Endothelial cell of umbilical vein (primary cell): ENCODE measurements at regions not wholly inside any gene's neighbourhood (a gene's known extent, or its start where the extent isn't known, plus 50 kb on each side); places are given as distances from the start of the nearest gene placed in this dataset.

Source experiments
- BruUV-seq: library from RNA; stranded (reverse); fragments of 400-500 nt; replicated peaks from 2 replicates; lab custom pipeline; 2021; lab: Mats Ljungman, UMichigan
- CTCF ChIA-PET: fragments of 300-600, 350-600 bp; sonication (Branson Sonifier 250); formaldehyde crosslinking; loops from one replicate; lab custom pipeline; 2021; ENCODE audit warnings: antibody characterized with exemption, inconsistent platforms; lab: Charles Lee
- POLR2A ChIA-PET: fragments of 300-600, 350-600 bp; sonication (Branson Sonifier 250); formaldehyde crosslinking; loops from one replicate; lab custom pipeline; 2021; ENCODE audit warnings: antibody characterized with exemption, inconsistent platforms; lab: Charles Lee
- DNase-seq: peaks from one replicate; pipeline ENCODE4 v3.0.0-alpha.2; 2011; ENCODE audit warnings: low read depth, low spot score
- FAIRE-seq: peaks from 2 replicates; lab custom pipeline; 2011; peaks lifted over from hg19 to GRCh38; lab: Jason Lieb, UNC
- H2AFZ ChIP-seq: 2 replicates; pipeline ENCODE4 v1.6.0; 2012; ENCODE audit warnings: low read depth, low read length, control low read depth, inconsistent platforms
- H3K27ac ChIP-seq: 2 replicates; pipeline ENCODE4 v1.5.1; 2011; ENCODE audit warnings: low read depth, mild to moderate bottlenecking, control low read depth, low read length, moderate library complexity; ENCODE audit not compliant: insufficient read depth
- H3K27me3 ChIP-seq, 2 experiments: 2 replicates each; pipeline versions ENCODE4 v1.6.0 to v1.6.1; 2011; ENCODE audit warnings: low read length in 2 of 2, mixed read lengths in 1 of 2; ENCODE audit not compliant: control insufficient read depth in 2 of 2, insufficient read depth in 2 of 2
- H3K36me3 ChIP-seq, 2 experiments: 2 replicates in 1 of 2; 3 replicates in 1 of 2; pipeline ENCODE4 v1.5.1; 2011; ENCODE audit warnings: low read length in 2 of 2, mild to moderate bottlenecking in 1 of 2, moderate library complexity in 1 of 2; ENCODE audit not compliant: control insufficient read depth in 2 of 2, insufficient read depth in 2 of 2; ENCODE audit errors: extremely low read depth in 1 of 2
- H3K4me1 ChIP-seq: 3 replicates; pipeline ENCODE4 v1.5.1; 2011; ENCODE audit warnings: mild to moderate bottlenecking, low read length; ENCODE audit not compliant: control insufficient read depth, insufficient read depth; ENCODE audit errors: extremely low read depth
- H3K4me2 ChIP-seq: 2 replicates; pipeline ENCODE4 v1.6.1; 2011; ENCODE audit warnings: low read length, control low read depth, mixed read lengths; ENCODE audit not compliant: insufficient read depth
- H3K4me3 ChIP-seq, 3 experiments: fragments of 200-600 bp in 1 of 3; sonication (generic), shearing (Covaris generic) in 1 of 3; replicated peaks in 1 of 3; 2 replicates each; pipeline ENCODE4 v1.5.1; 2011 to 2016; ENCODE audit warnings: control low read depth in 3 of 3, low read length in 3 of 3, mild to moderate bottlenecking in 2 of 3, inconsistent platforms in 1 of 3, low read depth in 1 of 3, moderate library complexity in 1 of 3; ENCODE audit not compliant: insufficient read depth in 1 of 3
- H3K79me2 ChIP-seq: 2 replicates; pipeline ENCODE4 v1.6.0; 2012; ENCODE audit warnings: low read length, inconsistent platforms; ENCODE audit not compliant: control insufficient read depth, insufficient read depth
- H3K9ac ChIP-seq: replicated peaks from 2 replicates; pipeline ENCODE3; 2011; ENCODE audit warnings: low read length, control low read depth; ENCODE audit not compliant: insufficient read depth; ENCODE audit errors: extremely low read depth
- H3K9me1 ChIP-seq: replicated peaks from 3 replicates; pipeline ENCODE4 v1.6.0; 2011; ENCODE audit warnings: mild to moderate bottlenecking, low read length; ENCODE audit not compliant: control insufficient read depth, insufficient read depth; ENCODE audit errors: extremely low read depth
- H3K9me3 ChIP-seq: replicated peaks from 2 replicates; pipeline ENCODE4 v1.5.1; 2012; ENCODE audit warnings: low read length, inconsistent platforms; ENCODE audit not compliant: control insufficient read depth, insufficient read depth
- H4K20me1 ChIP-seq: replicated peaks from 2 replicates; pipeline ENCODE3; 2011; ENCODE audit warnings: mild to moderate bottlenecking, low read length; ENCODE audit not compliant: control insufficient read depth, insufficient read depth; ENCODE audit errors: extremely low read depth
- EZH2 ChIP-seq: IDR thresholded peaks from 2 replicates; pipeline ENCODE4 v1.6.1; 2012; ENCODE audit warnings: borderline replicate concordance, low read depth, mild to moderate bottlenecking, moderate library complexity, low read length, inconsistent platforms; ENCODE audit not compliant: severe bottlenecking
- FOS ChIP-seq: IDR thresholded peaks from 2 replicates; pipeline ENCODE4 v1.6.1; 2011; ENCODE audit warnings: mild to moderate bottlenecking, low read length, moderate library complexity, borderline replicate concordance; ENCODE audit not compliant: insufficient read depth
- GATA2 ChIP-seq: IDR thresholded peaks from 2 replicates; pipeline ENCODE4 v1.7.0; 2011; ENCODE audit warnings: low read depth, mild to moderate bottlenecking, moderate library complexity, mixed read lengths, low read length; ENCODE audit not compliant: insufficient read length, insufficient read depth
- JUN ChIP-seq: IDR thresholded peaks from 2 replicates; pipeline ENCODE4 v1.6.1; 2011; ENCODE audit warnings: borderline replicate concordance, low read depth; ENCODE audit not compliant: insufficient read length, insufficient read depth
- MYC ChIP-seq: IDR thresholded peaks from one replicate; pipeline ENCODE4 v1.6.1; 2011; ENCODE audit warnings: mild to moderate bottlenecking, low read depth, low read length
- POLR2A ChIP-seq: IDR thresholded peaks from 2 replicates; pipeline ENCODE4 v1.6.1; 2012; ENCODE audit warnings: low read depth, mild to moderate bottlenecking, control low read depth, low read length
- POLR2AphosphoS5 ChIP-seq: IDR thresholded peaks from 2 replicates; pipeline ENCODE4 v1.6.1; 2012; ENCODE audit warnings: low read depth, mild to moderate bottlenecking, control low read depth, low read length, moderate library complexity; ENCODE audit not compliant: insufficient read depth
- dilution Hi-C: fragments of 300-500 bp; cut with MboI; formaldehyde crosslinking; loops from one replicate; pipeline ENCODE4 v1.15.0; 2019; ENCODE audit warnings: low sequenced_read_pairs; ENCODE audit not compliant: extremely low pct_ligation_motif_present
- intact Hi-C: fragments of 100-400 bp; cut with micrococcal nuclease; formaldehyde crosslinking; loops from one replicate; pipeline ENCODE4 v1.10.0; 2022
- TF ChIP-seq, protein P1 (sequence below): IDR thresholded peaks from 2 replicates; pipeline ENCODE4 v1.6.1; 2011; ENCODE audit not compliant: insufficient read depth, insufficient read length
- TF ChIP-seq, protein P2 (sequence below), 2 donors: IDR thresholded peaks; 1 replicate in 1 of 2; 2 replicates in 1 of 2; pipeline ENCODE4 v1.5.1; 2011; ENCODE audit warnings: low read length in 2 of 2, mild to moderate bottlenecking in 2 of 2, moderate library complexity in 2 of 2, control low read depth in 1 of 2, inconsistent platforms in 1 of 2, low read depth in 1 of 2; ENCODE audit not compliant: insufficient read depth in 1 of 2; ENCODE audit errors: extremely low read depth in 1 of 2

DNA sequence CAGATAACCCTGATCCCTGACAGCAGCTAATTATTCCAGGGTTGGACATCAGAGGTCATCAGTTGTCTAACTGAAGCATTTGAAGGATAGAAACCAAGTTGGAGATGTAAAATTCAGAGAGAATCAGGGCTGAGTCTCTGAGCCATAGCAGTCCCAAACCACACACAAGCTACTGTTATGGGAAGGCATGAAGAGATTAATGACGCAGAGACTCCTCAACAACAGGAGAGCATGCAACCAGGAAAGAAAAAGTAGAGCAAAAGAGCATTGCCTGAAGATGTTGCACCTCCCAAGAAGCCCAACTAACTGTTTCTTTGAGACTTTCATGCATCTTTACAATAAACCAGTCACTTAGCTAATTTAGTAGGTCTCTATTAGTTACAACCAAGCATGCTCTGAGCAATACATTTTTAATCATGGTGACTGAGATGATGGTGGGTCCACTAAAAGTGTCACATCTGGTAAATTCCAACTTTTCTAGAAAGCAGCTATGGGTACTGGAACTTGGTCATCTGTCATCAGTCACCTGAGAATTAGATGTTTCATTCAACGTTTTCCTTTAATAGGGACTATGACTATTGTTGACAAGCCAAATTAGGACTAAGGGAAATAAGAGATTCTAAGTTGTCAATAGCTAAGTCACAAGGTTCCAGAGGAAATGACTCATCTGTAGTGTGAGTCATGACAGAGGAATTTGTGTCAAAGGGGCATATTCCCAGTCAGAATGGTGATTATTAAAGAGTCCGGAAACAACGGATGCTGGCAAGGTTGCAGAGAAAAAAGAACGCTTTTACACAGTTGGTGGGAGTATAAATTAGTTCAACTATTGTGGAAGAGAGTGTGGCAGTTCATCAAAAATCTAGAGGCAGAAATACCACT lies 239.8 kb downstream of the CHD9NB start:
- Histone ChIP-seq H2AFZ (no peak overlapping the region), H3K9ac (no peak overlapping the region), H4K20me1 (no peaks in the 10 kb centered on the region), H3K27ac (no peak overlapping the region), H3K9me1 (no peaks in the 10 kb centered on the region), H3K4me3 (no peak overlapping the region), H3K27me3 (no peaks in the 10 kb centered on the region), H3K4me1 (no peaks in the 10 kb centered on the region), H3K36me3 (no peaks in the 10 kb centered on the region), H3K79me2 (no peaks in the 10 kb centered on the region), H3K9me3 (no peaks in the 10 kb centered on the region), H3K4me2 (no peak overlapping the region)
- no peak for FAIRE-seq
- BruUV-seq: no TSS peak
- CTCF ChIA-PET: no interaction called here
- intact Hi-C loops: no loop called here
- peak; percentile 5 for DNase-seq
- dilution Hi-C loops: no loop called here
- peak; percentile 60 for TF ChIP-seq JUN
- no peak for TF ChIP-seq EZH2
- TF ChIP-seq FOS: peak; percentile 10
- no peak for TF ChIP-seq GATA2
- POLR2A ChIA-PET: no interaction called here

DNA sequence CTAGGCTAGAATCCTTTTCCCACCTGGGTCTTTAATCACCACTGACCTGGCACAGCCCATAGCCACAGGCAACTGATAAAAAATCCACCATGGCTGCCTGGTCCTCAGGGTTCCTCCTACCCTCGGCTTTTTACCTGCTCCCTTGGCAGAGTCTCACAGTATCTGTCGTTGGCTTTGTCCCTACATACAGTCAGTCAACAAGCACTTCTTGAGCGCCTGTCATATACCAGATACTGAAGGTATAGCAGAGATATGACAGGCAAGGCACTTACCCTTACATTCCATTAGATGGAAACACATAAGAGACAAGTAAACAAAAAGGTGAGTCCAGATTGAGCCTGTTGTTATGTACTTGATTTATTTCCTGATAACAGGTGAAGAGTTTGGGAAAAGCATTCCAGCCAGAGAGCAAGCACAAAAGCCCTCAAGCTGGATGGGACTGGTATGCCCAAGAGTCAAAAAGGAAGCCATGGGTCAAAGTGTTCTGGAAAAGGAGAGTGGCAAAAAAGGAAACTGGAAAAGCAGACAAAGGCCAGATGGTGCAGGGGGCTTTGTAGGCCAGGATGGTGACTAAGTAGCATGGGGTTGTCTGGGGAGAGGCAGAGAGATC lies 247.0 kb downstream of the CHD9NB start:
- Histone ChIP-seq H3K27ac (no peak overlapping the region), H2AFZ (no peak overlapping the region), H4K20me1 (no peaks in the 10 kb centered on the region), H3K9me3 (peaks cover 2% of the 10 kb centered on the region), H3K9ac (no peak overlapping the region), H3K36me3 (no peaks in the 10 kb centered on the region), H3K4me1 (no peaks in the 10 kb centered on the region), H3K4me2 (no peak overlapping the region), H3K79me2 (no peaks in the 10 kb centered on the region), H3K4me3 (no peak overlapping the region), H3K27me3 (no peaks in the 10 kb centered on the region), H3K9me1 (no peaks in the 10 kb centered on the region)
- FAIRE-seq (no peak), DNase-seq (no peak)
- intact Hi-C loops: no loop called here
- BruUV-seq: no TSS peak
- POLR2A ChIA-PET: no interaction called here
- TF ChIP-seq GATA2: no peak
- TF ChIP-seq JUN: no peak
- no peak for TF ChIP-seq POLR2AphosphoS5
- TF ChIP-seq, protein P1, sequence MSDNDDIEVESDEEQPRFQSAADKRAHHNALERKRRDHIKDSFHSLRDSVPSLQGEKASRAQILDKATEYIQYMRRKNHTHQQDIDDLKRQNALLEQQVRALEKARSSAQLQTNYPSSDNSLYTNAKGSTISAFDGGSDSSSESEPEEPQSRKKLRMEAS: no peak
- no peak for TF ChIP-seq EZH2
- no peak for TF ChIP-seq MYC
- TF ChIP-seq, protein P2, sequence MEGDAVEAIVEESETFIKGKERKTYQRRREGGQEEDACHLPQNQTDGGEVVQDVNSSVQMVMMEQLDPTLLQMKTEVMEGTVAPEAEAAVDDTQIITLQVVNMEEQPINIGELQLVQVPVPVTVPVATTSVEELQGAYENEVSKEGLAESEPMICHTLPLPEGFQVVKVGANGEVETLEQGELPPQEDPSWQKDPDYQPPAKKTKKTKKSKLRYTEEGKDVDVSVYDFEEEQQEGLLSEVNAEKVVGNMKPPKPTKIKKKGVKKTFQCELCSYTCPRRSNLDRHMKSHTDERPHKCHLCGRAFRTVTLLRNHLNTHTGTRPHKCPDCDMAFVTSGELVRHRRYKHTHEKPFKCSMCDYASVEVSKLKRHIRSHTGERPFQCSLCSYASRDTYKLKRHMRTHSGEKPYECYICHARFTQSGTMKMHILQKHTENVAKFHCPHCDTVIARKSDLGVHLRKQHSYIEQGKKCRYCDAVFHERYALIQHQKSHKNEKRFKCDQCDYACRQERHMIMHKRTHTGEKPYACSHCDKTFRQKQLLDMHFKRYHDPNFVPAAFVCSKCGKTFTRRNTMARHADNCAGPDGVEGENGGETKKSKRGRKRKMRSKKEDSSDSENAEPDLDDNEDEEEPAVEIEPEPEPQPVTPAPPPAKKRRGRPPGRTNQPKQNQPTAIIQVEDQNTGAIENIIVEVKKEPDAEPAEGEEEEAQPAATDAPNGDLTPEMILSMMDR (IDR thresholded peaks at IDR 0.05; ENCODE audit: extremely low read depth in 1 of 2, insufficient read depth in 1 of 2, low read depth in 1 of 2, low read length in 2 of 2): no peak
- no peak for TF ChIP-seq FOS
- TF ChIP-seq POLR2A: no peak
- dilution Hi-C loops: no loop called here
- CTCF ChIA-PET: no interaction called here
